GM12891 (cell line): ENCODE measurements at regions not wholly inside any gene's neighbourhood (a gene's known extent, or its start where the extent isn't known, plus 50 kb on each side); places are given as distances from the start of the nearest gene placed in this dataset.
A peak's percentile ranks its signal among the peaks of the same experiment; 100 is the strongest.
"Not testable (repeated sequence)": the region's sequence is repeated elsewhere in the genome, so short reads cannot be mapped to it uniquely, and the experiment has no call there.

Experiments used
- DNase-seq: peaks from one replicate; pipeline ENCODE4 v3.0.0; 2011; ENCODE audit warnings: low spot score; ENCODE audit not compliant: insufficient read length
- FAIRE-seq: peaks from 2 replicates; lab custom pipeline; 2011; peaks lifted over from hg19 to GRCh38; lab: Jason Lieb, UNC
- PAX5 ChIP-seq: IDR thresholded peaks from 2 replicates; pipeline ENCODE4 v1.6.1; 2011; ENCODE audit warnings: low read length, moderate library complexity, mild to moderate bottlenecking; ENCODE audit not compliant: insufficient read depth, severe bottlenecking
- POLR2A ChIP-seq: IDR thresholded peaks from 2 replicates; pipeline ENCODE4 v1.6.1; 2011; ENCODE audit warnings: low read depth, low read length, control low read depth
- POLR2AphosphoS5 ChIP-seq: IDR thresholded peaks from 2 replicates; pipeline ENCODE4 v1.6.1; 2011; ENCODE audit warnings: low read depth, low read length, control low read depth
- POU2F2 ChIP-seq: IDR thresholded peaks from 2 replicates; pipeline ENCODE4 v1.6.1; 2011; ENCODE audit warnings: low read depth, mild to moderate bottlenecking, control low read depth, low read length, moderate library complexity
- SPI1 ChIP-seq: IDR thresholded peaks from 2 replicates; pipeline ENCODE4 v1.6.1; 2011; ENCODE audit warnings: low read depth, low read length, control low read depth
- TAF1 ChIP-seq: IDR thresholded peaks from 2 replicates; pipeline ENCODE4 v1.6.1; 2011; ENCODE audit warnings: low read depth, low read length, control low read depth

DNA sequence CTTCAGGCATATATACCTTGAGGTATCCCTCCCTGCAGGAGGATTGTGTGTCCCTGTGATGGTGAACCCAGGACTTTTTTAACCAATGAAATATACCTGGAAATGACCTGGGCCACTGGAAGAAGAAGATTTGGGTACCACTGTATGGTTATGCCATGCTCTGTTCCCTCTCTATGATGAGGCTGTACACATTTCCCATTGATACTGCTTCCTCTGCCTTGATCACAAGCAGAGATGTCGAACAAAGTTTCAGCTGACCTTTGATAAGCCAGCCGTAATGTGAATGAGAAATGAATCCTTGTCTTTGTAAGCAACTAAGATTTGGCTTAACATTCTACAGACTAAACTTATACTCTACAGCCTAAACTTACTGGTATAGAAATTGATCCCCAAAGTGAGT, 78.4 kb upstream of the SPOPL start:
- DNase-seq (no peak), FAIRE-seq (peak; percentile 23)
- TF ChIP-seq POU2F2 (no peak), TAF1 (no peak), POLR2A (no peak), POLR2AphosphoS5 (no peak), SPI1 (no peak), PAX5 (no peak)

GRCh38 chr2:138423745-138424144, 77.8 kb upstream of the SPOPL start:
- TF ChIP-seq PAX5 (no peak), POU2F2 (no peak), TAF1 (no peak), POLR2A (no peak), SPI1 (no peak), POLR2AphosphoS5 (no peak)
- no peak for DNase-seq
- FAIRE-seq: no peak

DNA sequence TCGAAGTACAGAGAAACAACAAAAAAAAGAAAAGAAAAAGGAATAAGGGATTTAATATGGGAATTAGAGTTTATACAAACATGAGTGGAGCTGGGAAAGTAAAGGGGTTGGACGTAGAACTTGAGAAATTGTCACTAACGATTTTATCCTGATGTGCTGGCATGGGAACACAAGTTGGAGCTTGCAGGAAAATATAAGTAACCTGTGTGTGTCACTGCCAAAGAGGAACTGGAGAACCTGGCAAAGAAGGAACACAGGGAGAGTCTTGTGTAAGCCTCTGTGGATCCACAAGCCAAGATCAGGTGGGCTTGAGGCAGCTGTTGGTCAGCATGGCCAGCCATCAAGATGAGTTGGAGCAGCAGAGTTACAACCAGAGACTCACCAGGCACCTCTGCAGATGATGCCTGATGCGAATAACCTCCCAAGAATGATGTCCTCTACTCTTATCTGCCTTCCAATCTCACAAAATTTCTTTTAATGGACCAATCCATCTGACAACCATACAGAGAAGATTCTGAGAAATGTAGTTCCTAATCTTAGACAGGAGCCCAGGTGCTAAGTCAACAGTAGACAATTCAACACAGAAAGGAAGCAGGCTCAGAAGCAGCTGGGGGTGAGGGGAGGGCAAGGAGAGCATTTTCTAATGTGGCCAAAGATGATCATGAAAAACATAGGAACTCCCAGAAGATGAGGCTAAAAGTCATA, 77.0 kb upstream of the SPOPL start:
- DNase-seq (no peak), FAIRE-seq (no peak)
- TF ChIP-seq SPI1: no peak
- no peak for TF ChIP-seq POU2F2
- TF ChIP-seq POLR2A: no peak
- no peak for TF ChIP-seq TAF1
- TF ChIP-seq POLR2AphosphoS5: no peak
- TF ChIP-seq PAX5: no peak

DNA sequence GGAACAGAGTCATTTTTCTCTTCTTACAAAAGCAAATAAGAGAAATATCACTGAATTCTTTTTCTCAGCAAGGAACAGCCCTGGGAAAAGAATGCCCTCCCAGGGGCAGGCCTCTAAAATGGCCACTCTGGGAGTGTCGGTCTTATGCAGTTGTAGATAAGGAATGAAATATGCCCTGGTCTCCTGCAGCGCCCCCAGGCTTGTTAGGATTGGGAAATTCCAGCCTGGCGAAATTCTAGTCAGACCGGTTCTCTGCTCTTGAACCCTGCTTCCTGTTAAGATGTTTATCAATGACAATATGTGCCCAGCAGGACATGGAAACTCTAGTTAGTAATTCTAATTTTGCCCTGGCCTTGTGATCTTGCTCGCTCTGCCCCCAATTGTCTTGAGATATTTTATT, 75.5 kb upstream of the SPOPL start:
- FAIRE-seq, DNase-seq: not testable (repeated sequence)

DNA sequence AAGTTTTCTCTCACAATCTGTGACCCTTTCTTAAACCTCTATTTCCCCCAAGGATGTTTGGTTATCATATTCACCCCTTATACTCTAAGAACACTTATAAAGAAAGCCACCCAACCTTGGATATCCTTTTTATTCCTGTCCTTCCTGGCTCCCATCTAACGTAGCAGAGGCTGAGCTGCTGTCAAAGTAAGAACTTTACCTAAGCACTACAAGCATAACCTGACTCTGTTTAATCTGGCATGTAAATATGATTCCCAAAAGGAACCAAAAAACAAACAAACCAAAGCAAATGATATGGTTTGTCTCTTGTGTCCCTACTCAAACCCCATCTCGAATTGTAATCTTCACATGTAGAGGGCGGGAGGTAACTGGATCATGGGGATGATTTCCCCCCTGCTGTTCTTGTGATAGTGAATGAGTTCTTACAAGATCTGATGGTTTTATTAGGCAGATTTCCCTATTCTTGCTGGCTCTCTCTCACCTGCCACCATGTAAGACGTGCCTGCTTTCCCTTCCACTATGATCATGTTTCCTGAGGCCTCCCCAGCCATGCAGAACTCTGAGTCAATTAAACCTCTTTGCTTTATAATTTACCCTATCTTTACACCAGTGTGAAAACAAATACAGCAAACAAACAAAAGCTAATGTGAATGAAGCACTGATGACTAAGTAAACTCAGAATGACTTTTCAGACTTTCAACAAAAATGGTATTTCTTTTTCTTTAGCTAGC, 72.7 kb upstream of the SPOPL start:
- no peak for FAIRE-seq

DNA sequence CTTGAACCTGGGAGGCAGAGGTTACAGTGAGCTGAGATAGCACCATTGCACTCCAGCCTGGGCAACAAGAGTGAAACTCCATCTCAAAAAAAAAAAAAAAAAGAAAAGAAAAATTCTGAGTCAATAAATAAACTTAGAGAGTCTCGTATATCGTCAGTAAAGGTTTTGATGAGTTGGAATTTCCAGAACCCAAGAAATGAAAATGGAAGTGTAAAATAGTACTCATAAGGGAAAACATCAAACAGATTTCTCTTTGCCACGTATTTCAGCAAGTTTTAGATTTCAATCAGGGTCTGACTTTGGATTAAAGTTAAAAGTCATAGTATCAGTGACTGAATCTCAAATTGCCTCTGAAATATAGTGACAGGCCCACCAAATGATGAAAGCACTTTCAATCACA, 71.4 kb upstream of the SPOPL start:
- TF ChIP-seq POU2F2 (no peak), SPI1 (no peak), TAF1 (no peak), PAX5 (no peak), POLR2A (no peak), POLR2AphosphoS5 (no peak)
- FAIRE-seq: no peak
- DNase-seq: no peak

More for the DNA sequence above, 72.7 kb upstream of the SPOPL start:
- no peak for TF ChIP-seq PAX5
- no peak for TF ChIP-seq POU2F2
- TF ChIP-seq POLR2A: no peak
- no peak for TF ChIP-seq TAF1
- no peak for TF ChIP-seq POLR2AphosphoS5
- TF ChIP-seq SPI1: no peak
- DNase-seq: no peak

DNA sequence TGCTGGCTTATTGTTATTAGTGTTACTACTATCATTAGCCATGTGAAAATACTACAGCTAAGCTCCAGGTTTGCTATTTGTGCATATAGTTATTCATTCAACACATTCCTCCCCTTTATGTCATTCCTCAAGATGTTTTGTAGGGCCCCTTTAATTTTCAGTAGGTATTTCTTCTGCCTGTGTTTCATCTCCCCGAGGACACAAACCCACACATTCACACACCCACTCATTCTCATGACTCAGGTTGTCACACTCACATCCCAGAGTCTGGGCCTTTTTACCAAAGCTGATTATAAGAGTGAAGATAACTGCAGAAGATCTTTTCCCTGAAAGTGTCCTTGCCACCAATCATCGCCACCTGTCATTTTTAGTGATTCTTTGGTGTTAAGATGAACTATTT, 68.6 kb upstream of the SPOPL start:
- no peak for TF ChIP-seq POLR2A
- TF ChIP-seq TAF1: no peak
- no peak for TF ChIP-seq POLR2AphosphoS5
- TF ChIP-seq SPI1: no peak
- TF ChIP-seq POU2F2: no peak
- no peak for TF ChIP-seq PAX5
- no peak for FAIRE-seq
- DNase-seq: no peak

DNA sequence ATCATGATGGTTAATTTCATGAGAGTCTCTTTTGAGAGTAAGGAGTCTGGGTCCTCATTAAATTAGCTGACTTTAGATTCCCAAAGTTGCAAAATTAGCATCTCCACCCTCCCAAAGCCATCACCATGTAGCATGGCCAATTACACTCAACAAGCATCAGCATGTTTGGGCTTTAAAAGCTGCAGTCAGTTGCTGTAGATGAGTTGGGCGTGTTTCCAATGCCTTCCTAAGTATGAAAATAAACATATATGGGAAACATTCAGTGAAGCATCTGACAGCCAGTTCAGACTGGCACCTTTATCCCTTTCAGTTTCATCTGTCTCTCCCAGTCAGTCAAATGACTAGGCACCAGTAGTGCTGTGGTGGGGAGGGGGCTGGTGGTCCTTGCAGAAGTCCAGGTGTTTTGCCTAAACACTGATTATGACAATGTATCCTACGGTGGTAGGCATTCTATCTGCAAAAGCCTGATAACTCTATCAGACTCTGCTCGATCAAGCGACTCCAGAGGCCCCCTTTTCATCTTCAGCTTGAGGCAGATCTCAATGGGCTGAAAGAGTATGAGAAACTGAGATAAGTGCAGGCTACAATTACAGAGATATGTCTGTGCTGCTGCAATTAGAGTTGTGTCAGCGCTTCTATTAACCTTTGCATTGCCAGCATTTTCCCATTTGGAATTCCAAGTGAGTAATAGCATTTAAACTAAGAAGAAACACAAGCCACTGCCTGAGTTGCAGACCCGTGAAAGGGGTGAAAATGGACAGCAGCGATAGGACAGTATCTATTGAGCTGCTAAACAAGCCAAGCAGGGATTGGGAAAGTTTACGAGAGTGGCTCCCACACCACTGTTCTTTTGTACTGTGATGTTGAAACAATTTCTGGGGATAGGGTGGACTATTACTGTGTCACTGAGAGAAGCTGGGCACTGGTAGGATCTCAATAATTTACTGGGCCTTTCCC, 67.3 kb upstream of the SPOPL start:
- DNase-seq (no peak), FAIRE-seq (no peak)
- TF ChIP-seq POLR2AphosphoS5: no peak
- TF ChIP-seq SPI1: no peak

- FAIRE-seq (no peak), DNase-seq (no peak)
- TF ChIP-seq TAF1 (no peak), POU2F2 (no peak), PAX5 (no peak), SPI1 (no peak), POLR2AphosphoS5 (no peak), POLR2A (no peak)
Observed at GRCh38 chr2:138435701-138436100, 65.9 kb upstream of the SPOPL start.

- DNase-seq (no peak), FAIRE-seq (no peak)
- no peak for TF ChIP-seq PAX5
- no peak for TF ChIP-seq POU2F2
- no peak for TF ChIP-seq TAF1
- TF ChIP-seq SPI1: no peak
- TF ChIP-seq POLR2A: no peak
- no peak for TF ChIP-seq POLR2AphosphoS5
Observed at GRCh38 chr2:138439733-138440132, 61.8 kb upstream of the SPOPL start.
